ENCODE measurements at regions not wholly inside any gene's neighbourhood (a gene's known extent, or its start where the extent isn't known, plus 50 kb on each side); places are given as distances from the start of the nearest gene placed in this dataset.

- Histone ChIP-seq H3K4me1 (ENCODE audit: insufficient read depth) (peaks cover 2% of the 10 kb centered on the region), H3K27me3 (no peaks in the 10 kb centered on the region), H3K9me3 (no peaks in the 10 kb centered on the region), H3K27ac (no peak overlapping the region), H3K36me3 (no peaks in the 10 kb centered on the region), H3K4me3 (no peak overlapping the region)
- TF ChIP-seq POLR2A (IDR thresholded peaks at IDR 0.05): no peak
- TF ChIP-seq EP300 (IDR thresholded peaks at IDR 0.05): no peak
- TF ChIP-seq CTCF (IDR thresholded peaks at IDR 0.05): no peak
- intact Hi-C loops (cut with DNase I): loop anchor here in 1 of 4 donors (10.0 kb wide), 1 partner anchor 211 kb away; no protein-coding TSS in a partner anchor
- no peak for DNase-seq
- 78 to 92% (median 82%) methylated on average over 11 of the region's 11 CpGs for WGBS, 3 donors
Observed at GRCh38 chr6:168153553-168153952, 74.5 kb upstream of the FRMD1 start.

GRCh38 chr6:168152980-168153379, 74.0 kb upstream of the FRMD1 start:
- Histone ChIP-seq H3K27me3 (no peaks in the 10 kb centered on the region), H3K9me3 (no peaks in the 10 kb centered on the region), H3K27ac (no peak overlapping the region), H3K36me3 (no peaks in the 10 kb centered on the region), H3K4me3 (no peak overlapping the region), H3K4me1 (ENCODE audit: insufficient read depth) (no peaks in the 10 kb centered on the region)
- intact Hi-C loops (cut with DNase I): loop anchor here in 1 of 4 donors (10.0 kb wide), 1 partner anchor 212 kb away; no protein-coding TSS in a partner anchor
- 68 to 76% (median 69%) methylated on average over 6 of the region's 6 CpGs for WGBS, 3 donors
- TF ChIP-seq EP300 (IDR thresholded peaks at IDR 0.05) (no peak), CTCF (IDR thresholded peaks at IDR 0.05) (no peak), POLR2A (IDR thresholded peaks at IDR 0.05) (no peak)
- DNase-seq: no peak

GRCh38 chr6:168152306-168152963, 73.4 kb upstream of the FRMD1 start:
- no peak for TF ChIP-seq POLR2A (IDR thresholded peaks at IDR 0.05)
- no peak for TF ChIP-seq EP300 (IDR thresholded peaks at IDR 0.05)
- no peak for TF ChIP-seq CTCF (IDR thresholded peaks at IDR 0.05)
- WGBS, 3 donors: 74 to 77% (median 76%) methylated on average over 18 of the region's 18 CpGs
- Histone ChIP-seq H3K4me3 (no peak overlapping the region), H3K36me3 (no peaks in the 10 kb centered on the region), H3K9me3 (no peaks in the 10 kb centered on the region), H3K27me3 (no peaks in the 10 kb centered on the region), H3K4me1 (ENCODE audit: insufficient read depth) (no peaks in the 10 kb centered on the region), H3K27ac (no peak overlapping the region)
- intact Hi-C loops (cut with DNase I): loop anchor here in 1 of 4 donors (10.0 kb wide), 1 partner anchor 212 kb away; no protein-coding TSS in a partner anchor
- DNase-seq: no peak

- no peaks in the 10 kb centered on the region for H3K36me3 ChIP-seq
- H3K27me3 ChIP-seq: no peaks in the 10 kb centered on the region
- H3K27ac ChIP-seq: no peak overlapping the region
- WGBS, 3 donors: 30 to 44% (median 34%) methylated on average over 28 of the region's 28 CpGs
- intact Hi-C loops (cut with DNase I): loop anchor here in 1 of 4 donors (10.0 kb wide), 1 partner anchor 214 kb away; no protein-coding TSS in a partner anchor
- TF ChIP-seq POLR2A (IDR thresholded peaks at IDR 0.05) (no peak), CTCF (IDR thresholded peaks at IDR 0.05) (no peak)
- H3K4me1 ChIP-seq (ENCODE audit: insufficient read depth): no peaks in the 10 kb centered on the region
- no peak overlapping the region for H3K4me3 ChIP-seq
- H3K9me3 ChIP-seq: no peaks in the 10 kb centered on the region
- no peak for DNase-seq
Observed at GRCh38 chr6:168150551-168151320, 71.7 kb upstream of the FRMD1 start.

Data from ovary (tissue), 7 donors.